HepG2 (cell line): ENCODE measurements at regions not wholly inside any gene's neighbourhood (a gene's known extent, or its start where the extent isn't known, plus 50 kb on each side); places are given as distances from the start of the nearest gene placed in this dataset.

Source experiments
- ATAC-seq: fragments of 200-7000 bp; cut with Tn5 transposase; 3 replicates; pipeline ENCODE4 v1.9.1; 2020; ENCODE audit warnings: mild to moderate bottlenecking, moderate library complexity
- BruUV-seq: library from RNA; stranded (reverse); fragments of 400-500 nt; replicated peaks from 2 replicates; lab custom pipeline; 2021; lab: Mats Ljungman, UMichigan
- CTCF ChIA-PET: fragments of 300-600 bp; formaldehyde crosslinking; extraction: SDS; loops from one replicate; lab custom pipeline; 2021; ENCODE audit warnings: low total read pairs, inconsistent platforms, low intra/inter-chr PET ratio; lab: Yijun Ruan, JAX
- POLR2A ChIA-PET: fragments of 350-600 bp; sonication (Branson Sonifier 250); formaldehyde crosslinking; loops from one replicate; lab custom pipeline; 2020; ENCODE audit warnings: antibody characterized with exemption, inconsistent platforms; lab: Yijun Ruan, JAX
- DNase-seq: peaks from one replicate; pipeline ENCODE4 v3.0.0-alpha.2; 2015; ENCODE audit warnings: low spot score
- FAIRE-seq: peaks from 3 replicates; lab custom pipeline; 2011; peaks lifted over from hg19 to GRCh38; lab: Jason Lieb, UNC
- H2AFZ ChIP-seq: one replicate; pipeline ENCODE4 v1.6.1; 2011; ENCODE audit warnings: low read length, inconsistent platforms
- H3K27ac ChIP-seq: fragments of 300-600 bp; 3 replicates; pipeline ENCODE4 v1.8.0; 2011; ENCODE audit warnings: mixed run types, mild to moderate bottlenecking, mixed read lengths, low read length, inconsistent platforms; ENCODE audit not compliant: insufficient read depth; ENCODE audit errors: extremely low read length
- H3K27me3 ChIP-seq, 2 experiments: fragments of 200-600 bp in 1 of 2; 2 replicates in 1 of 2; 3 replicates in 1 of 2; pipeline versions ENCODE4 v1.6.0 to v1.8.0; 2011; ENCODE audit warnings: low read length in 2 of 2, mild to moderate bottlenecking in 2 of 2, moderate library complexity in 2 of 2, inconsistent platforms in 1 of 2; ENCODE audit not compliant: insufficient read depth in 2 of 2, control insufficient read depth in 1 of 2
- H3K36me3 ChIP-seq, 2 experiments: fragments of 200-600 bp in 1 of 2; replicated peaks in 1 of 2; 2 replicates in 1 of 2; 3 replicates in 1 of 2; pipeline versions ENCODE4 v1.5.1 to v1.8.0; 2011; ENCODE audit warnings: low read length in 2 of 2, inconsistent platforms in 1 of 2; ENCODE audit not compliant: insufficient read depth in 2 of 2, control insufficient read depth in 1 of 2
- H3K4me1 ChIP-seq: 2 replicates; pipeline ENCODE4 v1.5.1; 2012; ENCODE audit warnings: low read length, inconsistent platforms; ENCODE audit not compliant: insufficient read depth
- H3K4me2 ChIP-seq: 2 replicates; pipeline ENCODE4 v1.6.0; 2011; ENCODE audit warnings: low read depth, low read length, inconsistent platforms
- H3K4me3 ChIP-seq, 3 experiments: fragments of 200-600 bp in 1 of 3; sonication (generic), shearing (Covaris generic) in 1 of 3; replicated peaks in 1 of 3; 2 replicates each; pipeline ENCODE4 v1.5.1; 2011 to 2016; ENCODE audit warnings: low read length in 3 of 3, inconsistent platforms in 2 of 3, low read depth in 2 of 3, mild to moderate bottlenecking in 2 of 3, control low read depth in 1 of 3, mixed read lengths in 1 of 3; ENCODE audit not compliant: insufficient read depth in 1 of 3
- H3K79me2 ChIP-seq: one replicate; pipeline ENCODE4 v1.6.1; 2011; ENCODE audit warnings: low read length, inconsistent platforms; ENCODE audit not compliant: insufficient read depth
- H3K9ac ChIP-seq: 2 replicates; pipeline ENCODE4 v1.6.0; 2011; ENCODE audit warnings: mild to moderate bottlenecking, low read depth, low read length, inconsistent platforms; ENCODE audit not compliant: insufficient read depth
- H3K9me3 ChIP-seq: 2 replicates; pipeline ENCODE4 v1.5.1; 2012; ENCODE audit warnings: mild to moderate bottlenecking, low read length
- H4K20me1 ChIP-seq: 2 replicates; pipeline ENCODE4 v1.6.0; 2011; ENCODE audit warnings: inconsistent platforms, mild to moderate bottlenecking, low read length, moderate library complexity; ENCODE audit not compliant: insufficient read depth
- ARNTL ChIP-seq: sonication (generic); formaldehyde crosslinking; IDR thresholded peaks from 2 replicates; pipeline ENCODE4 v1.4.0; 2020; ENCODE audit warnings: mild to moderate bottlenecking, missing genetic modification reagents
- BCL6 ChIP-seq: IDR thresholded peaks from 2 replicates; pipeline ENCODE4 v1.6.1; 2016; ENCODE audit warnings: missing genetic modification reagents, missing compliant biosample characterization
- DNMT3B ChIP-seq: conservative IDR thresholded peaks from 2 replicates; pipeline ENCODE4 v1.6.1; 2016; ENCODE audit warnings: missing biosample characterization, control low read depth
- ESRRA ChIP-seq: sonication (generic); formaldehyde crosslinking; IDR thresholded peaks from 2 replicates; pipeline ENCODE4 v1.5.1; 2020; ENCODE audit warnings: mild to moderate bottlenecking, low read depth, missing genetic modification reagents
- FLYWCH1 ChIP-seq: sonication (generic); formaldehyde crosslinking; IDR thresholded peaks from 2 replicates; pipeline ENCODE4 v1.8.1; 2023; ENCODE audit warnings: mild to moderate bottlenecking, missing genetic modification reagents
- KDM2A ChIP-seq: sonication (generic); formaldehyde crosslinking; IDR thresholded peaks from 2 replicates; pipeline ENCODE4 v1.4.0; 2020; ENCODE audit warnings: low read depth, missing genetic modification reagents, borderline replicate concordance
- KDM6A ChIP-seq: IDR thresholded peaks from 2 replicates; pipeline ENCODE4 v1.6.1; 2016; ENCODE audit warnings: low read depth
- MEIS2 ChIP-seq: sonication (generic); formaldehyde crosslinking; IDR thresholded peaks from 2 replicates; pipeline ENCODE4 v1.9.0; 2021; ENCODE audit warnings: mild to moderate bottlenecking, missing genetic modification reagents
- NAIF1 ChIP-seq: sonication (generic); formaldehyde crosslinking; IDR thresholded peaks from 2 replicates; pipeline ENCODE4 v1.5.0; 2020; ENCODE audit warnings: mild to moderate bottlenecking, missing genetic modification reagents, borderline replicate concordance
- NCOA1 ChIP-seq: sonication (generic); formaldehyde crosslinking; IDR thresholded peaks from 2 replicates; pipeline ENCODE4 v1.9.0; 2021; ENCODE audit warnings: missing genetic modification reagents
- RARG ChIP-seq: sonication (generic); formaldehyde crosslinking; IDR thresholded peaks from 2 replicates; pipeline ENCODE4 v1.4.0; 2020; ENCODE audit warnings: low read depth, mild to moderate bottlenecking, missing genetic modification reagents
- TARDBP ChIP-seq: sonication (generic); formaldehyde crosslinking; IDR thresholded peaks from 2 replicates; pipeline ENCODE4 v1.8.0; 2022; ENCODE audit warnings: mild to moderate bottlenecking, missing genetic modification reagents
- XBP1 ChIP-seq: sonication (generic); formaldehyde crosslinking; IDR thresholded peaks from 2 replicates; pipeline ENCODE4 v1.5.0; 2020; ENCODE audit warnings: missing genetic modification reagents
- ZBTB20 ChIP-seq: sonication (generic); formaldehyde crosslinking; IDR thresholded peaks from 2 replicates; pipeline ENCODE4 v1.8.1; 2023; ENCODE audit warnings: missing genetic modification reagents, low read depth, mild to moderate bottlenecking, borderline replicate concordance
- ZNF296 ChIP-seq: sonication (generic); formaldehyde crosslinking; conservative IDR thresholded peaks from 2 replicates; pipeline ENCODE4 v1.5.0; 2020; ENCODE audit warnings: mild to moderate bottlenecking, missing genetic modification reagents
- ZNF772 ChIP-seq: sonication (generic); formaldehyde crosslinking; IDR thresholded peaks from 2 replicates; pipeline ENCODE4 v1.5.0; 2020; ENCODE audit warnings: mild to moderate bottlenecking, missing genetic modification reagents
- WGBS: methylation state at CpG from one replicate; pipeline ENCODE4 v1.1.6; 2017; ENCODE audit warnings: low lambda C conversion rate; 5-methylcytosine and 5-hydroxymethylcytosine counted together
- in situ Hi-C: cut with HindIII; loops from 2 replicates; pipeline ENCODE4 v1.10.0; 2017; ENCODE audit warnings: low pct_unique_long_range_greater_than_20kb; ENCODE audit not compliant: extremely low pct_ligation_motif_present
- intact Hi-C: fragments of 100-400 bp; cut with micrococcal nuclease; formaldehyde crosslinking; loops from one replicate; pipeline ENCODE4 v1.10.0; 2022; ENCODE audit not compliant: unreplicated experiment
- TF ChIP-seq, protein P1 (sequence below): sonication (generic); formaldehyde crosslinking; IDR thresholded peaks from 2 replicates; pipeline ENCODE4 v1.4.0; 2020; ENCODE audit warnings: missing genetic modification reagents; ENCODE audit errors: not compliant biosample characterization
- TF ChIP-seq, protein P2 (sequence below): sonication (generic); formaldehyde crosslinking; IDR thresholded peaks from 2 replicates; pipeline ENCODE4 v1.4.0; 2020; ENCODE audit warnings: mild to moderate bottlenecking, missing genetic modification reagents
- TF ChIP-seq, protein P3 (sequence below): sonication (generic); formaldehyde crosslinking; IDR thresholded peaks from 2 replicates; pipeline ENCODE4 v1.8.1; 2023; ENCODE audit warnings: mild to moderate bottlenecking, missing genetic modification reagents
- TF ChIP-seq, protein P4 (sequence below): sonication (generic); formaldehyde crosslinking; conservative IDR thresholded peaks from 2 replicates; pipeline ENCODE4 v1.8.0; 2022; ENCODE audit warnings: mild to moderate bottlenecking, moderate library complexity, missing genetic modification reagents

DNA sequence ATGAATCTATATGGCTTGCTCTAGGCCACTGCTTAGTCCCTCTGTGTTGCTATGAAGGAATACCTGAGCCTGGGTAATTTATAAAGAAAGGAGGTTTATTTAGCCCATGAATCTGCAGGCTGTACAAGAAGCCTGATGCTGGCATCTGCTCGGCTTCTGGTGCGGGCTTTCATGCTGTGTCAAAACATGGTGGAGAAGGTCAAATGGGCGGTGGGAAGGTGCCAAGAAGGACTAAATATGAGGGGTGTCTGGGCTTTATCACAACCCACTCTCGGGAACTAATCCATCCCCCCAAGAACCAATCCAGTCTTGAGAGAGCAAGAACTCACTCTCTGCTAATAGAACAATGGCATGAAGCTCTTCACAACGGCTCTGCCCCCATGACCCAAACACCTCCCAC lies 481.6 kb downstream of the EIPR1 start:
- TF ChIP-seq KDM6A (CRISPR knock-in tag) (no peak), ZNF296 (no peak), XBP1 (no peak), ESRRA (no peak), FLYWCH1 (CRISPR knock-in tag) (no peak), MEIS2 (CRISPR knock-in tag) (no peak), ARNTL (CRISPR knock-in tag) (no peak), DNMT3B (CRISPR knock-in tag) (no peak), BCL6 (CRISPR knock-in tag) (no peak), ZNF772 (CRISPR knock-in tag) (no peak), TARDBP (CRISPR knock-in tag) (no peak), NAIF1 (no peak), ZBTB20 (CRISPR knock-in tag) (no peak), RARG (no peak), KDM2A (CRISPR knock-in tag) (no peak), NCOA1 (CRISPR knock-in tag) (no peak)
- TF ChIP-seq, protein P1, sequence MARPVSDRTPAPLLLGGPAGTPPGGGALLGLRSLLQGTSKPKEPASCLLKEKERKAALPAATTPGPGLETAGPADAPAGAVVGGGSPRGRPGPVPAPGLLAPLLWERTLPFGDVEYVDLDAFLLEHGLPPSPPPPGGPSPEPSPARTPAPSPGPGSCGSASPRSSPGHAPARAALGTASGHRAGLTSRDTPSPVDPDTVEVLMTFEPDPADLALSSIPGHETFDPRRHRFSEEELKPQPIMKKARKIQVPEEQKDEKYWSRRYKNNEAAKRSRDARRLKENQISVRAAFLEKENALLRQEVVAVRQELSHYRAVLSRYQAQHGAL (CRISPR knock-in tag): no peak
- TF ChIP-seq, protein P2, sequence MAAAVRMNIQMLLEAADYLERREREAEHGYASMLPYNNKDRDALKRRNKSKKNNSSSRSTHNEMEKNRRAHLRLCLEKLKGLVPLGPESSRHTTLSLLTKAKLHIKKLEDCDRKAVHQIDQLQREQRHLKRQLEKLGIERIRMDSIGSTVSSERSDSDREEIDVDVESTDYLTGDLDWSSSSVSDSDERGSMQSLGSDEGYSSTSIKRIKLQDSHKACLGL (CRISPR knock-in tag): no peak
- TF ChIP-seq, protein P3, sequence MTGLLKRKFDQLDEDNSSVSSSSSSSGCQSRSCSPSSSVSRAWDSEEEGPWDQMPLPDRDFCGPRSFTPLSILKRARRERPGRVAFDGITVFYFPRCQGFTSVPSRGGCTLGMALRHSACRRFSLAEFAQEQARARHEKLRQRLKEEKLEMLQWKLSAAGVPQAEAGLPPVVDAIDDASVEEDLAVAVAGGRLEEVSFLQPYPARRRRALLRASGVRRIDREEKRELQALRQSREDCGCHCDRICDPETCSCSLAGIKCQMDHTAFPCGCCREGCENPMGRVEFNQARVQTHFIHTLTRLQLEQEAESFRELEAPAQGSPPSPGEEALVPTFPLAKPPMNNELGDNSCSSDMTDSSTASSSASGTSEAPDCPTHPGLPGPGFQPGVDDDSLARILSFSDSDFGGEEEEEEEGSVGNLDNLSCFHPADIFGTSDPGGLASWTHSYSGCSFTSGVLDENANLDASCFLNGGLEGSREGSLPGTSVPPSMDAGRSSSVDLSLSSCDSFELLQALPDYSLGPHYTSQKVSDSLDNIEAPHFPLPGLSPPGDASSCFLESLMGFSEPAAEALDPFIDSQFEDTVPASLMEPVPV: no peak
- TF ChIP-seq, protein P4, sequence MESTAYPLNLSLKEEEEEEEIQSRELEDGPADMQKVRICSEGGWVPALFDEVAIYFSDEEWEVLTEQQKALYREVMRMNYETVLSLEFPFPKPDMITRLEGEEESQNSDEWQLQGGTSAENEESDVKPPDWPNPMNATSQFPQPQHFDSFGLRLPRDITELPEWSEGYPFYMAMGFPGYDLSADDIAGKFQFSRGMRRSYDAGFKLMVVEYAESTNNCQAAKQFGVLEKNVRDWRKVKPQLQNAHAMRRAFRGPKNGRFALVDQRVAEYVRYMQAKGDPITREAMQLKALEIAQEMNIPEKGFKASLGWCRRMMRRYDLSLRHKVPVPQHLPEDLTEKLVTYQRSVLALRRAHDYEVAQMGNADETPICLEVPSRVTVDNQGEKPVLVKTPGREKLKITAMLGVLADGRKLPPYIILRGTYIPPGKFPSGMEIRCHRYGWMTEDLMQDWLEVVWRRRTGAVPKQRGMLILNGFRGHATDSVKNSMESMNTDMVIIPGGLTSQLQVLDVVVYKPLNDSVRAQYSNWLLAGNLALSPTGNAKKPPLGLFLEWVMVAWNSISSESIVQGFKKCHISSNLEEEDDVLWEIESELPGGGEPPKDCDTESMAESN (CRISPR knock-in tag): no peak
- Histone ChIP-seq H3K27ac (no peak overlapping the region), H4K20me1 (no peaks in the 10 kb centered on the region), H2AFZ (no peak overlapping the region), H3K36me3 (no peaks in the 10 kb centered on the region), H3K27me3 (peaks cover 2 to 8% of the 10 kb centered on the region in 2 experiments; a peak in 4 of 5 replicates), H3K4me3 (no peak overlapping the region), H3K9ac (no peak overlapping the region), H3K4me1 (peaks cover under 1% of the 10 kb centered on the region; the same call in 1 of the 2 replicates), H3K4me2 (no peak overlapping the region), H3K9me3 (no peaks in the 10 kb centered on the region), H3K79me2 (no peaks in the 10 kb centered on the region)
- DNase-seq: no peak
- ATAC-seq: no peak
- intact Hi-C loops (no loop called here), in situ Hi-C loops (no loop called here)
- 17% methylated on average over 5 of the region's 5 CpGs for WGBS
- BruUV-seq: no TSS peak
- no peak for FAIRE-seq
- ChIA-PET CTCF (no interaction called here), POLR2A (no interaction called here)
